Upper lobe of left lung (tissue), 6 donors: ENCODE measurements at regions not wholly inside any gene's neighbourhood (a gene's known extent, or its start where the extent isn't known, plus 50 kb on each side); places are given as distances from the start of the nearest gene placed in this dataset.

ENCODE experiments used
- ATAC-seq, 2 donors: fragments of 200-7000 bp; cut with Tn5 transposase; one replicate each; pipeline ENCODE4 v1.9.1; 2022; ENCODE audit warnings: mild to moderate bottlenecking in 2 of 2, moderate library complexity in 2 of 2; ENCODE audit not compliant: low FRiP score in 2 of 2
- DNase-seq, 2 donors: peaks; one replicate each; pipeline ENCODE4 v3.0.0-alpha.2; 2019 to 2020
- H3K27ac ChIP-seq, 4 donors: fragments of 200-600 bp; sonication (generic); one replicate each; pipeline ENCODE4 v1.5.1; 2016 to 2019
- H3K27me3 ChIP-seq, 4 donors: fragments of 200-600 bp; sonication (generic); one replicate each; pipeline ENCODE4 v1.5.1; 2017 to 2019
- H3K36me3 ChIP-seq, 4 donors: fragments of 200-600 bp; sonication (generic); one replicate each; pipeline ENCODE4 v1.5.1; 2016 to 2019
- H3K4me1 ChIP-seq, 4 donors: fragments of 200-600 bp; sonication (generic); one replicate each; pipeline ENCODE4 v1.5.1; 2018 to 2019
- H3K4me3 ChIP-seq, 4 donors: fragments of 200-600 bp; sonication (generic); one replicate each; pipeline ENCODE4 v1.5.1; 2017 to 2019; ENCODE audit warnings: mild to moderate bottlenecking in 2 of 4, moderate library complexity in 1 of 4
- H3K9me3 ChIP-seq, 4 donors: fragments of 200-600 bp; sonication (generic); one replicate each; pipeline ENCODE4 v1.5.1; 2018 to 2019
- EP300 ChIP-seq, 4 donors: sonication (generic); formaldehyde crosslinking; IDR thresholded peaks; one replicate each; pipeline ENCODE4 v1.5.1; 2017; ENCODE audit warnings: antibody characterized with exemption in 4 of 4, control low read depth in 2 of 4
- POLR2A ChIP-seq, 4 donors: fragments of 450-650 bp; IDR thresholded peaks; one replicate each; pipeline ENCODE4 v1.5.1; 2016 to 2017; ENCODE audit warnings: antibody characterized with exemption in 4 of 4, mild to moderate bottlenecking in 2 of 4
- POLR2AphosphoS5 ChIP-seq, 2 donors: sonication (generic); formaldehyde crosslinking; IDR thresholded peaks; one replicate each; pipeline ENCODE4 v1.5.1; 2017; ENCODE audit warnings: antibody characterized with exemption in 2 of 2
- WGBS, 2 donors: methylation state at CpG; one replicate each; pipeline ENCODE4 v1.1.5; 2017 to 2018; 5-methylcytosine and 5-hydroxymethylcytosine counted together
- TF ChIP-seq, protein P1 (sequence below), 6 experiments: fragments of 450-650 bp in 4 of 6; fragments of 200-600 bp in 2 of 6; sonication (generic) in 2 of 6; IDR thresholded peaks; one replicate each; pipeline ENCODE4 v1.5.1; 2016 to 2019; ENCODE audit warnings: antibody characterized with exemption in 6 of 6
- donor health status: DM: no; HTN: no; CAD: no; lungs with moderate emphysema.
- donor health status: DM: no; HTN: yes; CAD: no; lungs with severe emphysema.

DNA sequence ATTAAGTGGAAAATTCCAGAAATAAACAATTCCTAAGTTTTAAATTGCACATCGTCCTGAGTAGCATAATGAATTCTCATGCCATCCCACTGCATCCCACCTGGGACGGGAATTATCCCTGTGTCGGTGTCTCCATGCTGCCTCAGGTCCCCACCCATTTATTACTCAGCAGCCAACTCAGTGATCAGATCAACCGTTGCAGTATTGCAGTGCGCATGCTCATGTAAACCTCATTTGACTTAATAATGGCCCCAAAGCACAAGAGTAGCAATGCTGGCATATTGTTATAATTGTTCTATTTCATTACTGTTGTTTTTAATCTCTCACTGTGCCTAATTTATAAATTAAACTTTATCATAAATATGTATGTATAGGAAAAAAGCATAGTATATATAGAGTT lies 214.4 kb downstream of the METTL4 start:
- no peak overlapping the region for H3K4me3 ChIP-seq

GRCh38 chr18:2360861-2361260 lies 210.4 kb downstream of the METTL4 start:
- ATAC-seq, result no peak
- Histone ChIP-seq H3K36me3 (no peaks in the 10 kb centered on the region), H3K27me3 (no peaks in the 10 kb centered on the region), H3K4me1 (no peaks in the 10 kb centered on the region), H3K27ac (no peak overlapping the region), H3K9me3 (no peaks in the 10 kb centered on the region), H3K4me3 (no peak overlapping the region)
- no peak for DNase-seq
- WGBS, 2 donors, result 72 to 76% methylated on average over 1 of the region's 1 CpG
- TF ChIP-seq POLR2A (IDR thresholded peaks at IDR 0.05) (no peak), EP300 (IDR thresholded peaks at IDR 0.05) (no peak), POLR2AphosphoS5 (IDR thresholded peaks at IDR 0.05) (no peak)
- TF ChIP-seq, protein P1, sequence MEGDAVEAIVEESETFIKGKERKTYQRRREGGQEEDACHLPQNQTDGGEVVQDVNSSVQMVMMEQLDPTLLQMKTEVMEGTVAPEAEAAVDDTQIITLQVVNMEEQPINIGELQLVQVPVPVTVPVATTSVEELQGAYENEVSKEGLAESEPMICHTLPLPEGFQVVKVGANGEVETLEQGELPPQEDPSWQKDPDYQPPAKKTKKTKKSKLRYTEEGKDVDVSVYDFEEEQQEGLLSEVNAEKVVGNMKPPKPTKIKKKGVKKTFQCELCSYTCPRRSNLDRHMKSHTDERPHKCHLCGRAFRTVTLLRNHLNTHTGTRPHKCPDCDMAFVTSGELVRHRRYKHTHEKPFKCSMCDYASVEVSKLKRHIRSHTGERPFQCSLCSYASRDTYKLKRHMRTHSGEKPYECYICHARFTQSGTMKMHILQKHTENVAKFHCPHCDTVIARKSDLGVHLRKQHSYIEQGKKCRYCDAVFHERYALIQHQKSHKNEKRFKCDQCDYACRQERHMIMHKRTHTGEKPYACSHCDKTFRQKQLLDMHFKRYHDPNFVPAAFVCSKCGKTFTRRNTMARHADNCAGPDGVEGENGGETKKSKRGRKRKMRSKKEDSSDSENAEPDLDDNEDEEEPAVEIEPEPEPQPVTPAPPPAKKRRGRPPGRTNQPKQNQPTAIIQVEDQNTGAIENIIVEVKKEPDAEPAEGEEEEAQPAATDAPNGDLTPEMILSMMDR (IDR thresholded peaks at IDR 0.05), result no peak

More for the DNA sequence above, 214.4 kb downstream of the METTL4 start:
- Histone ChIP-seq H3K4me1 (no peaks in the 10 kb centered on the region), H3K27ac (no peak overlapping the region), H3K27me3 (no peaks in the 10 kb centered on the region), H3K9me3 (no peaks in the 10 kb centered on the region), H3K36me3 (no peaks in the 10 kb centered on the region)
- DNase-seq (no peak), ATAC-seq (no peak)
- no peak for TF ChIP-seq EP300 (IDR thresholded peaks at IDR 0.05)
- 91 to 94% methylated on average over 5 of the region's 5 CpGs for WGBS, 2 donors

GRCh38 chr18:2368102-2368501 lies 203.2 kb downstream of the METTL4 start:
- no peak for ATAC-seq
- Histone ChIP-seq H3K27me3 (no peaks in the 10 kb centered on the region), H3K27ac (no peak overlapping the region), H3K4me3 (no peak overlapping the region), H3K4me1 (no peaks in the 10 kb centered on the region), H3K36me3 (no peaks in the 10 kb centered on the region), H3K9me3 (no peaks in the 10 kb centered on the region)
- TF ChIP-seq EP300 (IDR thresholded peaks at IDR 0.05) (no peak), POLR2A (IDR thresholded peaks at IDR 0.05) (no peak), POLR2AphosphoS5 (IDR thresholded peaks at IDR 0.05) (no peak)
- TF ChIP-seq, protein P1 (IDR thresholded peaks at IDR 0.05), result no peak
- WGBS, 2 donors, result 69 to 80% methylated on average over 3 of the region's 3 CpGs
- DNase-seq, result no peak

DNA sequence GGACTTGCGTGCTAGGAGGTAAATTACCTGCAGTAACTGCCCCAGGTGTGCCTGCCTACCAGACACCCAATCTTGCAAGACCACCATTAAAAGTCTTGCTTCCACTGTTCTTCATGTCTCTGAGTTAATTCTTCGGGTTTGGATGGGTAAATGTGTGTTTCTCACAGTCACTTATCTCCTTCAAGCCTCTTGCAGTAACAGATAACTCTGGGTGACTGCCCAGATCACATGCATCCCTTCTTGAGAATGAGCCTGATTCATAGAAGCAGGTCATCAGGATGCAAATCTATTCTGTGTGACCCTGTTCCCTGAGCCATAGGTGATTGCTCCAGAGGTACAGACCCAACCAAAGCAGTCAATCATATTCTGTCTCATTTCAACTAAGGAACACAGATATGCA lies 194.6 kb downstream of the METTL4 start:
- H3K9me3 ChIP-seq, result no peaks in the 10 kb centered on the region
- H3K4me1 ChIP-seq, result no peaks in the 10 kb centered on the region
- DNase-seq, result no peak
- TF ChIP-seq, protein P1 (IDR thresholded peaks at IDR 0.05), result no peak
- TF ChIP-seq POLR2AphosphoS5 (IDR thresholded peaks at IDR 0.05) (no peak), POLR2A (IDR thresholded peaks at IDR 0.05) (no peak), EP300 (IDR thresholded peaks at IDR 0.05) (no peak)
- no peak overlapping the region for H3K27ac ChIP-seq
- H3K36me3 ChIP-seq, result no peaks in the 10 kb centered on the region
- no peaks in the 10 kb centered on the region for H3K27me3 ChIP-seq
- 69 to 86% methylated on average over 2 of the region's 2 CpGs for whole genome bisulfite sequencing, 2 donors
- H3K4me3 ChIP-seq, result no peak overlapping the region
- no peak for ATAC-seq

DNA sequence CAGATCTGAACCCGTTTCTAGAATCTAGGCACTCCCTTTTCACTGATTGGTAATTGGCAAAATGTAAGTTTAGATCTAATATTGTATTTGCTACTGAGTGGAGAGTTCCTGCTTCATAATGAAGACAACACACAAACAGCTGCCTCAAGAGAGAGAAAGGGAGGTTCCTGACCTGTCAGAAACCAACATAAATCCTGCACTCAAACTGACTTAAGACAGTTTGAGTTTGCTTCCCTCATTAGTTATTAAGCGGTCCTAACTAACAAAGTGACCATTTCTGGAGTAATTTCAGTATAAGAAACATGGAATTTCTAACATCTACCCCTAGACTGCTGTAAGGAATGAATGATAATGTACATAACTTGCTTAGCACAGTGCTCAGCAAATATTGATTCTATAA lies 191.2 kb downstream of the METTL4 start:
- ATAC-seq, result no peak
- H3K9me3 ChIP-seq, result no peaks in the 10 kb centered on the region
- no peak for TF ChIP-seq POLR2AphosphoS5 (IDR thresholded peaks at IDR 0.05)
- TF ChIP-seq, protein P1 (IDR thresholded peaks at IDR 0.05), result no peak
- no peak for TF ChIP-seq POLR2A (IDR thresholded peaks at IDR 0.05)
- no peak for TF ChIP-seq EP300 (IDR thresholded peaks at IDR 0.05)
- DNase-seq, result no peak
- no peaks in the 10 kb centered on the region for H3K4me1 ChIP-seq
- H3K4me3 ChIP-seq, result no peak overlapping the region
- no peaks in the 10 kb centered on the region for H3K36me3 ChIP-seq
- H3K27ac ChIP-seq, result no peak overlapping the region
- WGBS, 2 donors, result 72 to 73% methylated on average over 2 of the region's 2 CpGs
- no peaks in the 10 kb centered on the region for H3K27me3 ChIP-seq
